GM19455 (cell line): ENCODE measurements at regions not wholly inside any gene's neighbourhood (a gene's known extent, or its start where the extent isn't known, plus 50 kb on each side); places are given as distances from the start of the nearest gene placed in this dataset.
"Not testable (repeated sequence)": the region's sequence is repeated elsewhere in the genome, so short reads cannot be mapped to it uniquely, and the experiment has no call there.

Experiments
- ATAC-seq: cut with Tn5 transposase; IDR thresholded peaks from one replicate; pipeline ENCODE4 v1.9.1; 2021; ENCODE audit not compliant: unreplicated experiment

GRCh38 chr17:27090450-27091042 lies 203.4 kb upstream of the WSB1 start:
- not testable (repeated sequence) for ATAC-seq

GRCh38 chr17:27091043-27091497 lies 202.8 kb upstream of the WSB1 start:
- ATAC-seq = no peak

- not testable (repeated sequence) for ATAC-seq
These were observed 199.7 kb upstream of the WSB1 start for GRCh38 chr17:27094179-27094578.

- not testable (repeated sequence) for ATAC-seq
These were observed 198.1 kb upstream of the WSB1 start for GRCh38 chr17:27095821-27096220.

GRCh38 chr17:27099266-27099665 lies 194.6 kb upstream of the WSB1 start:
- not testable (repeated sequence) for ATAC-seq

GRCh38 chr17:27104605-27105221 lies 189.2 kb upstream of the WSB1 start:
- ATAC-seq = not testable (repeated sequence)

GRCh38 chr17:27105636-27106035 lies 188.3 kb upstream of the WSB1 start:
- no peak for ATAC-seq

GRCh38 chr17:27106347-27106981 lies 187.4 kb upstream of the WSB1 start:
- ATAC-seq = no peak

- no peak for ATAC-seq
These were observed 186.9 kb upstream of the WSB1 start for GRCh38 chr17:27106982-27107360.

- ATAC-seq = not testable (repeated sequence)
These were observed 186.3 kb upstream of the WSB1 start for GRCh38 chr17:27107386-27108328.

GRCh38 chr17:27109346-27109745 lies 184.6 kb upstream of the WSB1 start:
- no peak for ATAC-seq

- no peak for ATAC-seq
These were observed 140.9 kb upstream of the WSB1 start for GRCh38 chr17:27153005-27153404.

- ATAC-seq = no peak
These were observed 138.0 kb upstream of the WSB1 start for GRCh38 chr17:27155866-27156265.

GRCh38 chr17:27157297-27157696 lies 136.6 kb upstream of the WSB1 start:
- no peak for ATAC-seq

- no peak for ATAC-seq
These were observed 136.0 kb upstream of the WSB1 start for GRCh38 chr17:27157898-27158297.

- no peak for ATAC-seq
These were observed 135.5 kb upstream of the WSB1 start for GRCh38 chr17:27158382-27158781.

GRCh38 chr17:27180322-27180721 lies 113.6 kb upstream of the WSB1 start:
- ATAC-seq = no peak

- not testable (repeated sequence) for ATAC-seq
These were observed 112.5 kb upstream of the WSB1 start for GRCh38 chr17:27181379-27181925.

- no peak for ATAC-seq
These were observed 112.0 kb upstream of the WSB1 start for GRCh38 chr17:27181935-27182334.

- ATAC-seq = not testable (repeated sequence)
These were observed 96.4 kb upstream of the WSB1 start for GRCh38 chr17:27197505-27197904.

- ATAC-seq = no peak
These were observed 94.0 kb upstream of the WSB1 start for GRCh38 chr17:27199948-27200347.
